CD14-positive monocyte (primary cell): ENCODE measurements at regions not wholly inside any gene's neighbourhood (a gene's known extent, or its start where the extent isn't known, plus 50 kb on each side); places are given as distances from the start of the nearest gene placed in this dataset.

Source experiments
- DNase-seq, 3 donors: peaks; one replicate each; pipeline ENCODE4 v3.0.0-alpha.2; 2011 to 2022
- H2AFZ ChIP-seq: 2 replicates; pipeline ENCODE4 v1.6.0; 2012; ENCODE audit warnings: mild to moderate bottlenecking, low read depth, low read length, inconsistent platforms; ENCODE audit not compliant: insufficient read depth, poor library complexity, severe bottlenecking
- H3K27ac ChIP-seq, 2 donors: 1 replicate in 1 of 2; 2 replicates in 1 of 2; pipeline ENCODE4 v1.5.1; 2012 to 2013; ENCODE audit warnings: low read length in 2 of 2, control low read depth in 1 of 2, inconsistent platforms in 1 of 2, low read depth in 1 of 2, mild to moderate bottlenecking in 1 of 2
- H3K27me3 ChIP-seq, 2 donors: one replicate each; pipeline versions ENCODE4 v1.6.0 to v1.6.1; 2011 to 2013; ENCODE audit warnings: low read length in 2 of 2; ENCODE audit not compliant: control insufficient read depth in 2 of 2, insufficient read depth in 2 of 2
- H3K36me3 ChIP-seq, 2 donors: replicated peaks in 1 of 2; 1 replicate in 1 of 2; 2 replicates in 1 of 2; pipeline versions ENCODE4 v1.5.1 to v1.6.1; 2012 to 2013; ENCODE audit warnings: low read length in 2 of 2, control low read depth in 1 of 2, inconsistent platforms in 1 of 2, mild to moderate bottlenecking in 1 of 2; ENCODE audit not compliant: insufficient read depth in 2 of 2, control insufficient read depth in 1 of 2
- H3K4me1 ChIP-seq, 2 donors: 1 replicate in 1 of 2; 2 replicates in 1 of 2; pipeline versions ENCODE4 v1.5.1 to v1.6.1; 2012 to 2013; ENCODE audit warnings: low read length in 2 of 2, control low read depth in 1 of 2, inconsistent platforms in 1 of 2, mild to moderate bottlenecking in 1 of 2, moderate library complexity in 1 of 2; ENCODE audit not compliant: insufficient read depth in 2 of 2, control insufficient read depth in 1 of 2
- H3K4me2 ChIP-seq: replicated peaks from 2 replicates; pipeline ENCODE3; 2012; ENCODE audit warnings: low read length, moderate library complexity, mild to moderate bottlenecking; ENCODE audit not compliant: poor library complexity, severe bottlenecking; ENCODE audit errors: extremely low read depth
- H3K4me3 ChIP-seq, 3 experiments: fragments of 200-600 bp in 1 of 3; sonication (generic) in 1 of 3; replicated peaks in 1 of 3; 1 replicate in 2 of 3; 2 replicates in 1 of 3; pipeline ENCODE4 v1.5.1; 2011 to 2013; ENCODE audit warnings: low read length in 3 of 3, mild to moderate bottlenecking in 3 of 3, control low read depth in 2 of 3, low read depth in 2 of 3, inconsistent platforms in 1 of 3, moderate library complexity in 1 of 3
- H3K79me2 ChIP-seq: 2 replicates; pipeline ENCODE4 v1.6.0; 2012; ENCODE audit warnings: mild to moderate bottlenecking, control low read depth, inconsistent platforms, low read length, moderate library complexity; ENCODE audit not compliant: insufficient read depth
- H3K9ac ChIP-seq: 2 replicates; pipeline ENCODE4 v1.6.0; 2017; ENCODE audit warnings: low read length, mild to moderate bottlenecking; ENCODE audit not compliant: insufficient read depth, poor library complexity, severe bottlenecking
- H3K9me3 ChIP-seq, 2 donors: replicated peaks in 1 of 2; 1 replicate in 1 of 2; 2 replicates in 1 of 2; pipeline versions ENCODE4 v1.5.1 to v1.6.1; 2012 to 2013; ENCODE audit warnings: low read length in 2 of 2, control low read depth in 1 of 2; ENCODE audit not compliant: control insufficient read depth in 1 of 2, insufficient read depth in 1 of 2
- H4K20me1 ChIP-seq: 2 replicates; pipeline ENCODE4 v1.6.0; 2012; ENCODE audit warnings: mild to moderate bottlenecking, low read length, control low read depth, moderate library complexity; ENCODE audit not compliant: insufficient read depth
- H3K27ac Mint-ChIP-seq, 7 donors: one replicate each; pipeline ENCODE4 v1.8.0; 2020; ENCODE audit warnings: mild to moderate bottlenecking in 7 of 7, mixed read lengths in 7 of 7, moderate library complexity in 6 of 7, inconsistent platforms in 2 of 7
- H3K27me3 Mint-ChIP-seq, 3 donors: one replicate each; pipeline ENCODE4 v1.8.0; 2021 to 2022; ENCODE audit warnings: low read depth in 3 of 3, mild to moderate bottlenecking in 3 of 3, mixed read lengths in 3 of 3, moderate library complexity in 3 of 3, inconsistent platforms in 1 of 3
- H3K36me3 Mint-ChIP-seq, 2 donors: one replicate each; pipeline ENCODE4 v1.8.0; 2020; ENCODE audit warnings: mixed read lengths in 2 of 2, inconsistent platforms in 1 of 2, mild to moderate bottlenecking in 1 of 2
- H3K4me1 Mint-ChIP-seq: one replicate; pipeline ENCODE4 v1.8.0; 2020; ENCODE audit warnings: mild to moderate bottlenecking, mixed read lengths
- H3K4me3 Mint-ChIP-seq, 2 donors: one replicate each; pipeline ENCODE4 v1.8.0; 2020; ENCODE audit warnings: mild to moderate bottlenecking in 2 of 2, mixed read lengths in 2 of 2, moderate library complexity in 1 of 2
- H3K9me3 Mint-ChIP-seq, 7 donors: one replicate each; pipeline ENCODE4 v1.8.0; 2020 to 2022; ENCODE audit warnings: mixed read lengths in 7 of 7, mild to moderate bottlenecking in 6 of 7, moderate library complexity in 6 of 7, inconsistent platforms in 2 of 7
- WGBS: methylation state at CpG from one replicate; pipeline ENCODE4 v1.1.5; 2013; ENCODE audit warnings: missing lambda C conversion rate; ENCODE audit not compliant: insufficient coverage; 5-methylcytosine and 5-hydroxymethylcytosine counted together
- intact Hi-C, 2 donors: fragments of 100-400 bp; cut with micrococcal nuclease; formaldehyde crosslinking; loops; one replicate each; pipeline versions ENCODE4 v1.15.0 to v1.15.1; 2023
- TF ChIP-seq, protein P1 (sequence below): fragments of 200-600 bp; IDR thresholded peaks from one replicate; pipeline ENCODE4 v1.8.0; 2022; ENCODE audit warnings: antibody characterized with exemption, mild to moderate bottlenecking

DNA sequence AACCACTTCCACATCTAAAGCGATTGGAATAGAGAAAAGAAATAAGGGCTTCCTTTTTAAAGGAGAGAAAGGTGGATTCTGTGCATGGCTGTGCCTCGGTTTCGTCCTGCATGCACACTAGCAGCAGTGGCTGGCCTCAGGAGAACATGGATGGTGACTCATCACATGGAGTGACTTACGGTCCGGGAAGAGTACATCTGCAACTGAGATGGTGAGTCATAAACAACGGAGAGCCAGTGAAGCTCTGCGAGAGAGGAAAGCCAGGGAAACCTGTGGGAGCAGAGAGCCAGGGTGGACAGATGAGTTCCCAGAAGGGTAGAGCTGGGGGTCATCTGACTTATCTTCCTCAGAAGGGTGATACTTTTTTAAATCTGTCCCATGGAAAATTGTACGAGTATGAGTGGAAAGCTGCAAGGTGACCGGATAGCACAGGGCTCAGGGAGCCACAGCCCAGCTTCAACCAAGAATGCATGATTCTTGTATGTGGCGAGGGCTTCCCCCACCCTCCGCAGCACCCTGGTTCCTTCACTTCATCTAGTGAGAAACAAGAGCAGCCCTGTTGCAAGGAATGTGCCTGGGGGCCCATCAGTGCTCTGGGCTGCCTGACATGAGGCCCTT lies 259.1 kb downstream of the KLF6 start:
- no peaks in the 10 kb centered on the region for H3K4me1 ChIP-seq
- TF ChIP-seq, protein P1, sequence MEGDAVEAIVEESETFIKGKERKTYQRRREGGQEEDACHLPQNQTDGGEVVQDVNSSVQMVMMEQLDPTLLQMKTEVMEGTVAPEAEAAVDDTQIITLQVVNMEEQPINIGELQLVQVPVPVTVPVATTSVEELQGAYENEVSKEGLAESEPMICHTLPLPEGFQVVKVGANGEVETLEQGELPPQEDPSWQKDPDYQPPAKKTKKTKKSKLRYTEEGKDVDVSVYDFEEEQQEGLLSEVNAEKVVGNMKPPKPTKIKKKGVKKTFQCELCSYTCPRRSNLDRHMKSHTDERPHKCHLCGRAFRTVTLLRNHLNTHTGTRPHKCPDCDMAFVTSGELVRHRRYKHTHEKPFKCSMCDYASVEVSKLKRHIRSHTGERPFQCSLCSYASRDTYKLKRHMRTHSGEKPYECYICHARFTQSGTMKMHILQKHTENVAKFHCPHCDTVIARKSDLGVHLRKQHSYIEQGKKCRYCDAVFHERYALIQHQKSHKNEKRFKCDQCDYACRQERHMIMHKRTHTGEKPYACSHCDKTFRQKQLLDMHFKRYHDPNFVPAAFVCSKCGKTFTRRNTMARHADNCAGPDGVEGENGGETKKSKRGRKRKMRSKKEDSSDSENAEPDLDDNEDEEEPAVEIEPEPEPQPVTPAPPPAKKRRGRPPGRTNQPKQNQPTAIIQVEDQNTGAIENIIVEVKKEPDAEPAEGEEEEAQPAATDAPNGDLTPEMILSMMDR = no peak
- DNase-seq = peak in 1 of 3 donors; percentile 23
- no peak overlapping the region for H2AFZ ChIP-seq
- WGBS = 99% methylated on average over 9 of the region's 11 CpGs
- no peak overlapping the region for H3K4me3 ChIP-seq
- Mint-ChIP-seq H3K4me1 (no peaks in the 10 kb centered on the region), H3K27ac (peak overlapping the region in 1 of 7 donors; percentile 66), H3K27me3 (peaks cover 1 to 2% (median 2%) of the 10 kb centered on the region in 3 donors), H3K9me3 (peaks cover 0 to 5% (median 3%) of the 10 kb centered on the region in 7 donors), H3K36me3 (no peaks in the 10 kb centered on the region), H3K4me3 (no peak overlapping the region)
- no peaks in the 10 kb centered on the region for H3K9me3 ChIP-seq
- H4K20me1 ChIP-seq = no peaks in the 10 kb centered on the region
- no peak overlapping the region for H3K9ac ChIP-seq
- no peak overlapping the region for H3K4me2 ChIP-seq
- no peaks in the 10 kb centered on the region for H3K79me2 ChIP-seq
- intact Hi-C loops = no loop called here
- H3K36me3 ChIP-seq = no peaks in the 10 kb centered on the region
- no peaks in the 10 kb centered on the region for H3K27me3 ChIP-seq
- no peak overlapping the region for H3K27ac ChIP-seq

- intact Hi-C loops = no loop called here
- H3K27ac ChIP-seq = no peak overlapping the region
- H3K4me1 ChIP-seq = no peaks in the 10 kb centered on the region
- 97% methylated on average over 3 of the region's 7 CpGs for WGBS
- H3K79me2 ChIP-seq = no peaks in the 10 kb centered on the region
- H3K4me3 ChIP-seq = no peak overlapping the region
- H3K27me3 ChIP-seq = no peaks in the 10 kb centered on the region
- no peak overlapping the region for H3K9ac ChIP-seq
- Mint-ChIP-seq H3K9me3 (peaks cover 3 to 11% (median 6%) of the 10 kb centered on the region in 7 donors), H3K4me1 (no peaks in the 10 kb centered on the region), H3K36me3 (no peaks in the 10 kb centered on the region), H3K27me3 (peaks cover 0 to 2% (median 2%) of the 10 kb centered on the region in 3 donors), H3K27ac (no peak overlapping the region), H3K4me3 (no peak overlapping the region)
- no peaks in the 10 kb centered on the region for H3K36me3 ChIP-seq
- no peak overlapping the region for H2AFZ ChIP-seq
- H3K9me3 ChIP-seq = no peaks in the 10 kb centered on the region
- TF ChIP-seq, protein P1 = no peak
- no peak for DNase-seq
- no peak overlapping the region for H3K4me2 ChIP-seq
- no peaks in the 10 kb centered on the region for H4K20me1 ChIP-seq
Measured at GRCh38 chr10:3524086-3524960, 260.7 kb downstream of the KLF6 start.
